PC-9 (cell line): ENCODE measurements at regions not wholly inside any gene's neighbourhood (a gene's known extent, or its start where the extent isn't known, plus 50 kb on each side); places are given as distances from the start of the nearest gene placed in this dataset.

ENCODE experiments used
- BruUV-seq: library from RNA; stranded (reverse); fragments of 400-500 nt; replicated peaks from 2 replicates; lab custom pipeline; 2021; lab: Mats Ljungman, UMichigan
- CTCF ChIA-PET: fragments of 300-600 bp; sonication (Branson Sonifier 250); formaldehyde crosslinking; loops from one replicate; lab custom pipeline; 2022; ENCODE audit warnings: antibody characterized with exemption; lab: Charles Lee
- POLR2A ChIA-PET: fragments of 300-600 bp; sonication (Branson Sonifier 250); formaldehyde crosslinking; loops from one replicate; lab custom pipeline; 2022; ENCODE audit warnings: antibody characterized with exemption; ENCODE audit not compliant: unreplicated experiment; lab: Charles Lee
- DNase-seq, 2 experiments: peaks; one replicate each; pipeline versions ENCODE4 v3.0.0 to v3.0.0-alpha.2; 2015 to 2022; ENCODE audit warnings: mixed read lengths in 1 of 2
- H2AFZ ChIP-seq: fragments of 200-600 bp; sonication (generic); 2 replicates; pipeline ENCODE4 v1.8.1; 2017; ENCODE audit warnings: antibody characterized with exemption
- H3F3A ChIP-seq: fragments of 200-600 bp; sonication (generic); 2 replicates; pipeline ENCODE4 v1.8.1; 2017; ENCODE audit warnings: antibody characterized with exemption, mild to moderate bottlenecking, low read depth; ENCODE audit not compliant: insufficient read depth
- H3K27ac ChIP-seq: fragments of 200-600 bp; sonication (generic); 2 replicates; pipeline ENCODE4 v1.6.1; 2016; ENCODE audit warnings: mixed run types
- H3K27me3 ChIP-seq: fragments of 200-600 bp; sonication (generic); 2 replicates; pipeline ENCODE4 v1.6.1; 2016; ENCODE audit warnings: low read depth, mixed run types; ENCODE audit not compliant: insufficient read depth
- H3K36me3 ChIP-seq: fragments of 200-600 bp; sonication (generic); 2 replicates; pipeline ENCODE4 v1.6.1; 2016; ENCODE audit warnings: low read depth, mixed run types
- H3K4me1 ChIP-seq: fragments of 200-600 bp; sonication (generic); replicated peaks from 2 replicates; pipeline ENCODE4 v1.6.1; 2016; ENCODE audit warnings: mixed run types; ENCODE audit not compliant: insufficient read depth
- H3K4me2 ChIP-seq: fragments of 200-600 bp; sonication (generic); 2 replicates; pipeline ENCODE4 v1.6.1; 2017; ENCODE audit warnings: mixed run types
- H3K4me3 ChIP-seq: fragments of 200-600 bp; sonication (generic); 2 replicates; pipeline ENCODE4 v1.6.1; 2016; ENCODE audit warnings: mixed run types
- H3K79me2 ChIP-seq: fragments of 200-600 bp; sonication (generic); 2 replicates; pipeline ENCODE4 v1.6.1; 2017; ENCODE audit warnings: low read depth, mixed run types
- H3K9me2 ChIP-seq: fragments of 200-600 bp; sonication (generic); 2 replicates; pipeline ENCODE4 v1.8.1; 2017; ENCODE audit warnings: mild to moderate bottlenecking; ENCODE audit not compliant: insufficient read depth
- H3K9me3 ChIP-seq: fragments of 200-600 bp; sonication (generic); 2 replicates; pipeline ENCODE4 v1.8.1; 2016; ENCODE audit warnings: low read depth; ENCODE audit not compliant: insufficient read depth
- H4K20me1 ChIP-seq: fragments of 200-600 bp; sonication (generic); 2 replicates; pipeline ENCODE4 v1.8.1; 2017; ENCODE audit not compliant: insufficient read depth
- CTCF ChIP-seq: fragments of 200-600 bp; sonication (generic); conservative IDR thresholded peaks from 2 replicates; pipeline ENCODE4 v1.6.1; 2017; ENCODE audit warnings: mixed run types, antibody characterized with exemption, mild to moderate bottlenecking, moderate library complexity
- EZH2 ChIP-seq: fragments of 200-600 bp; sonication (generic); IDR thresholded peaks from 2 replicates; pipeline ENCODE4 v1.8.0; 2017; ENCODE audit warnings: antibody characterized with exemption, low read depth
- intact Hi-C: fragments of 100-400 bp; cut with micrococcal nuclease; formaldehyde crosslinking; loops from one replicate; pipeline ENCODE4 v1.10.0; 2022; ENCODE audit not compliant: unreplicated experiment

GRCh38 chr13:100845128-100845757, 170.6 kb upstream of the TMTC4 start:
- Histone ChIP-seq H3K9me2 (no peaks in the 10 kb centered on the region), H3F3A (no peaks in the 10 kb centered on the region), H3K27ac (no peak overlapping the region), H2AFZ (no peak overlapping the region), H4K20me1 (no peaks in the 10 kb centered on the region), H3K27me3 (peaks cover 47% of the 10 kb centered on the region), H3K4me1 (no peaks in the 10 kb centered on the region), H3K79me2 (no peaks in the 10 kb centered on the region), H3K36me3 (no peaks in the 10 kb centered on the region), H3K9me3 (no peaks in the 10 kb centered on the region), H3K4me2 (no peak overlapping the region), H3K4me3 (no peak overlapping the region)
- BruUV-seq, result no TSS peak
- intact Hi-C loops, result no loop called here
- TF ChIP-seq CTCF, result no peak
- POLR2A ChIA-PET, result no interaction called here
- CTCF ChIA-PET, result no interaction called here
- no peak for DNase-seq

- Histone ChIP-seq H3K79me2 (no peaks in the 10 kb centered on the region), H3K9me2 (no peaks in the 10 kb centered on the region), H3K4me3 (no peak overlapping the region), H3K36me3 (no peaks in the 10 kb centered on the region), H2AFZ (no peak overlapping the region), H3F3A (no peaks in the 10 kb centered on the region), H3K4me1 (no peaks in the 10 kb centered on the region), H4K20me1 (no peaks in the 10 kb centered on the region), H3K9me3 (no peaks in the 10 kb centered on the region), H3K4me2 (no peak overlapping the region), H3K27ac (no peak overlapping the region), H3K27me3 (peaks cover 42% of the 10 kb centered on the region)
- POLR2A ChIA-PET, result no interaction called here
- TF ChIP-seq CTCF, result no peak
- no TSS peak for BruUV-seq
- no peak for DNase-seq
- CTCF ChIA-PET, result no interaction called here
- intact Hi-C loops, result no loop called here
Observed at GRCh38 chr13:100842136-100842535, 167.5 kb upstream of the TMTC4 start.

GRCh38 chr13:100838387-100838786, 163.8 kb upstream of the TMTC4 start:
- intact Hi-C loops, result no loop called here
- no peaks in the 10 kb centered on the region for H3K9me2 ChIP-seq
- H3K4me3 ChIP-seq, result no peak overlapping the region
- H3K27ac ChIP-seq, result no peak overlapping the region
- TF ChIP-seq EZH2, result no peak
- TF ChIP-seq CTCF, result no peak
- H3K79me2 ChIP-seq, result no peaks in the 10 kb centered on the region
- CTCF ChIA-PET, result no interaction called here
- H4K20me1 ChIP-seq, result no peaks in the 10 kb centered on the region
- no peaks in the 10 kb centered on the region for H3F3A ChIP-seq
- H2AFZ ChIP-seq, result no peak overlapping the region
- H3K36me3 ChIP-seq, result no peaks in the 10 kb centered on the region
- H3K9me3 ChIP-seq, result no peaks in the 10 kb centered on the region
- peaks cover 48% of the 10 kb centered on the region for H3K27me3 ChIP-seq
- no TSS peak for BruUV-seq
- no peaks in the 10 kb centered on the region for H3K4me1 ChIP-seq
- POLR2A ChIA-PET, result no interaction called here
- H3K4me2 ChIP-seq, result no peak overlapping the region
- no peak for DNase-seq
